GM19351 (cell line): ENCODE measurements at regions not wholly inside any gene's neighbourhood (a gene's known extent, or its start where the extent isn't known, plus 50 kb on each side); places are given as distances from the start of the nearest gene placed in this dataset.

Source experiments
- ATAC-seq: cut with Tn5 transposase; IDR thresholded peaks from one replicate; pipeline ENCODE4 v1.9.1; 2021; ENCODE audit warnings: mild to moderate bottlenecking, moderate library complexity; ENCODE audit not compliant: unreplicated experiment

- no peak for ATAC-seq
Observed at GRCh38 chr4:140809676-140810075, 53.5 kb upstream of the TBC1D9 start.

- ATAC-seq = peak; percentile 7
Observed at GRCh38 chr4:140808256-140808655, 52.1 kb upstream of the TBC1D9 start.

DNA sequence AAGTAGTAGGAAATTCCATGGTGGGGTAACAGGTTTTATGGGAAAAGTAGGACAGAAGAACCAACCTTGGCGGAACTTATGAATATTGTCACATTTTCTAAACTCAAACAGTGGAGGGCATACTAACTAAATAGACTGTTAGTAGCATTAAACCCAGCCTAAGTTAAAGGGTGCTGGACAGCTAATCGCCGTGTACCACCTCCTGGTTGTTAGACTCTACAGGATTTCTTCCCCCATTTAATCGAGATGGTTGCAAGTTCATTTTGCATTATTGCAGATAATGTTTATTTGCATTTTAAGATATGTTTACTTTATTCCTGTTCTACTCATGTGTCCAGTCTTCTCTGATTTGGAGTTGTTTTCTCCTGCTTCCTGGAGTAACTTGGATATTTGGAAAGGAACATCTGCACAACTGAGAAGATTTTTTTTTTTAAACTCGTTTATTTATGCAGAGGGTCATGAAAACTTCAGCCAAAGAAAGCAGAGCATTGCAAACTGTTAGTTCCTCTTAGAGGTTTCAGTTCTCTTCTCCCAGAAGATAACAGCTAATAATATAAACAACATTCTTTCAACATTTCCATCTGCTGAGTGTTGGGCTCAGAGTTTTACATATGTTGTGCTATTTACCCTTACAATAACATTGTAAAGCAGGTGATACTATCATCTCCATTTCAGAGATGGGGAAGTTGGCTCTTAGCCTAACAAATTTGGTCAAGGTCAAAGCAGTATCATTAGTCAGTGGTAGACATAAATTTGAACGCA is 51.5 kb upstream of the TBC1D9 start:
- ATAC-seq = peak; percentile 76

DNA sequence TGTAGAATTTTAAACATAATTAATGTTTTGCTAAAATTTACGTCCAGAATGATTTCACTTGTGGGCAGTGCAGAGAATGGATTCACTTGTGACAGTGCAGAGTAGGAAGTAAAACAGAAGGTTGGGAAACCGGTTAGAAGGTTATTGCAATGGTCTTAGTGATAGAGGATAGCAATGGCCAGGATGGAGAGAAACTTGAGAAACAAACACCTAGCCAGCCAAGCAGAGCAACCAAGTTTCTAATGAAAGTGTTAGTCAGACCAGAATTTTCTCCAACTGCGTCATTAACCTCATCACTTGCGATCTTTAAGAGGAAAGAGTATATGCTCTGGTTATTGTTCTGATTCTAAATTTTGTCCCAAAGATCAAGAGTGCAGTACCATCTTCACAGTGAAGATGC is 50.0 kb upstream of the TBC1D9 start:
- peak; percentile 74 for ATAC-seq
